Activated T-cell treated with anti-CD3 and anti-CD28 coated beads, Interleukin-2, amount 50 U/mL, for 48 hours (primary cell): ENCODE measurements at regions not wholly inside any gene's neighbourhood (a gene's known extent, or its start where the extent isn't known, plus 50 kb on each side); places are given as distances from the start of the nearest gene placed in this dataset.
"Not testable (repeated sequence)": the region's sequence is repeated elsewhere in the genome, so short reads cannot be mapped to it uniquely, and the experiment has no call there.

ENCODE experiments used
- DNase-seq, 2 experiments: peaks; one replicate each; pipeline ENCODE4 v3.0.0-alpha.2; 2020

GRCh38 chr9:85792057-85792456 is 50.3 kb upstream of the AGTPBP1 start:
- not testable (repeated sequence) for DNase-seq

- DNase-seq: not testable (repeated sequence)
Observed at GRCh38 chr9:85802978-85803695, 61.4 kb upstream of the AGTPBP1 start.

GRCh38 chr9:85804847-85805133 is 63.0 kb upstream of the AGTPBP1 start:
- DNase-seq: not testable (repeated sequence)

DNA sequence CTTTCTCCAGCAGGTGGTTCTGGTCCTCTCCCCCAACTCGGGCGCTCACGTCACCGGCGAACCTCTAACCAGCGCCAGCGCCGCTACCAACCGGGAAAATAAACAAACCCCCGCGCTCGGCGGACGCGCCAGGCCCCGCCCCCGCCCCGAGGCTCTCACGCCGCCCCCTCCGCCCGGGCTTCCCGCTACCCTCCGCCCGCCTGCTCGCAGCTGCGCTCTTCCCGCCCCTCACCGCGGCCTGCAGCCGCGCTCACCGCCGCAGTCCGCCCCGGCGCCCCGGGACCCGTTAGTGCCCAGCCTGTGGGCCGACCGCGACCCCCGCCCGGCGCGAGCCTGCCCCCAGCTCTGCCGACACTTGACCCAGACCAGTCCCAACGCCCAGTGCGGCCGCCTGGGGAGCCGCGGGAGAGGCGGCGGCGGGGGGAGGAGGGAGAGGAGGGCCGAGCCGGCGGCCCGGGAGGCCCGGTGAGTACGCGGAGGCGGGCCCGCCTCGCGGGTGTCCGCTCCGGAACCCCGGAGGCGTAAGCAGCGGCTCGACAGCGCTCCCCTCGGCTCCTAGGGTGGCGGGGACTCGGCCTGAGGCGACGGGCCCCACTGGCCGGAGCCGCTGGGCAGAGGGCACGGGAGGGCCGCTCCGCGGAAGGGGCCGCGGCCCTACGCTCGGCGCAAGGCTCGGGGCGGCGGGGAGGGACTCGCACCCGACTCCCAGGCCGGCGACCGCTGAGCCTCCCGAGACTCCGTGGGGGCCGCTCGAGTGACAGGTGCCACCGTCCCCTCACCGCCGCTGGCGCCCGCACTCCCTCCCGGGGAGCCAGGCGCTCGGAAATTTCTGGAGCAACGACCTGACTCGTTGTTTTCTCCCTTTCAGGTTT is 63.6 kb upstream of the AGTPBP1 start:
- DNase-seq: peak; percentile 70 to 80

- DNase-seq: not testable (repeated sequence)
Observed at GRCh38 chr9:85808329-85808728, 66.6 kb upstream of the AGTPBP1 start.

GRCh38 chr9:85813388-85813787 is 71.6 kb upstream of the AGTPBP1 start:
- not testable (repeated sequence) for DNase-seq

- not testable (repeated sequence) for DNase-seq
Observed at GRCh38 chr9:85814800-85815199, 73.0 kb upstream of the AGTPBP1 start.

GRCh38 chr9:85818971-85819370 is 77.2 kb upstream of the AGTPBP1 start:
- DNase-seq: not testable (repeated sequence)

DNA sequence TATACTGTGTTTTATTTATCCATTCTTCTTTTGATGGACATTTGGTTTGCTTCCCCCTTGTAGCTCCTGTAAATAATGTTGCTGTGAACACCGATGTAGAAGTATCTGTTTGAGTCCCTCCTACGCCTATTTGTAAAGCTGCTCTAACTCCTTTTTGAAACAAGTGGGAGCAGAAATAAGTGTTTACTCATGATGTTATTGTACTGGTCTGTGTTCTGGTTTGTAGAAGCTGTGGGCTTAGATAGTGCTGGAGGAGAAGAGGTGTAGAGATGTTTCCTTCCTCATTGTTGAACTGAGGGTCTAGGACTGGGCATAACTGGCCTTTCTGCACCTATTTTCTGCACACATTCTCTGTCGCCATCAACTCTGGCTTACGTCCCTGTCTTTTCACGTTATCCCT is 78.8 kb upstream of the AGTPBP1 start:
- DNase-seq: not testable (repeated sequence)

DNA sequence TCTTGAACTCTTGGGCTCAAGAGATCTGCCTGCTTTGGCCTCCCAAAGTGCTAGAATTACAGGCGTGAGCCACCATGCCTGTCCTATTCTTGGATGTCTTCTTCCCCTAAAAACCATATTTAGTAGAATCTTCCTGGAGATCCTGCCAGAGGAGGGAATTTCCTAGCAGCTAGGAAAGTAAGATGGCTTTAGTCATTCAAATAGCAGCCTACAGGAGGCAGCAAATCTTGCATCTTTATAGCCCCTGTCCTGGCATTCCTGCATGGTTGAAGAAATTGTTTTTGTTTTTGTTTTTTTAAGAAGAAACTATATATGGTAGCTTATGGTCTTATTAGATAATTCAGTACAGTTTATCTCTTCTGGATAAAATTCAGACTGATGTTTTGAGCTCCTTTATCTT is 83.2 kb upstream of the AGTPBP1 start:
- DNase-seq: not testable (repeated sequence)

DNA sequence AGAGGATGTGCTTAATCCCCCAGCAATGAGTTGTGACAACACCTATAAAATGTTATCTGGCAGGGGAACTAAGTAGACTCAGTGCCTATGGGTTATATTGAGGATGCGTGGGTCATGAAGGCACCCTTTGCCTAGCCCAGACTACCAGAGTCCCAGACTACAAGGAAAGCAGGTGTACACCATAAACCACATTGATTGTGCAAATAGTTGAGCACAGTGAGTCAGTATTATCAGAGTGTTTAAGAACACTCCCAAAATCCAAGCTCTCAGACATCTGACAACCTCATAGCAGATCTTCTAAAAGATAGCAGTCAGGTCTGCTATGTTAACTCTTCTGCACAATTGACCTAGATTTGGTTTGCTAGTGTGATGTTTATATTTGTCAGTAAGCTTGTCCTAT is 92.8 kb upstream of the AGTPBP1 start:
- DNase-seq: not testable (repeated sequence)

DNA sequence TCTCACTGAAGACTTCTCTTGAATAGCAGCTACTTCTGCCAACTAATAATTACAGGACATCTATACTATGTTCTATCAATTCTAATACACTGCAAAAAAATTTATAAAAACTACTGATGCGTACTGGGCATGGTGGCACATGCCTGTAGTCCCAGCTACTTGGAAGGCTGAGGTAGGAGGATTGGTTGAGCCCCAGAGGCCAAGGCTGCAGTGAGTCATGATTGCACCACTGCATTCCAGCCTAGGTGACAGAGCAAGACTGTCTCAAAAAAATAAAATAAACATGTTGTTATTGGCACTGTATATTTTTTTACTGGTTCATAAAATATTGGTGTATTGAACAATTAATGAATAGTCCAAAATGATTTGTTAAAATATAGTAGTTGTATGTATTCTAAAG is 97.0 kb upstream of the NAA35 start:
- DNase-seq: not testable (repeated sequence)

DNA sequence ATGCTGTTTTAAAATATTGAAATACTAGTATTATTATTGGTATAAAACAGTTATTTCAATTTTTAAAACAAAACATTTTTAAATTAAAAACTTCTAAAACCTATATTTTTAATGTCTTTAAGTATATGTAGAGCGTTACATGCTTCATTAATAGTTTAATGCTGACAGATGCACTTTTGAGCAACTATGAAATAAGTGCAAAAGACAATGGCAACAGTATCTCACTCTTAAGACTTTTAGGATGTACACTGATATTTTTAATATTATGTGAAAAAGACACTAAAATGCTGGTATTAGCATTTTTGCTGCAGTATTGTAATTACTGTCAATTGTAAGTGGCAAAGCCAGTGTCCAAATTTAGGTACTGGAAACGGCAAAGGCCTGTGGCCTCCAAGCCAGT is 93.2 kb upstream of the NAA35 start:
- not testable (repeated sequence) for DNase-seq

GRCh38 chr9:85858056-85858750 is 82.7 kb upstream of the NAA35 start:
- DNase-seq: no peak

- DNase-seq: no peak
Observed at GRCh38 chr9:85859765-85860164, 81.2 kb upstream of the NAA35 start.

- DNase-seq: not testable (repeated sequence)
Observed at GRCh38 chr9:85861882-85862281, 79.1 kb upstream of the NAA35 start.

DNA sequence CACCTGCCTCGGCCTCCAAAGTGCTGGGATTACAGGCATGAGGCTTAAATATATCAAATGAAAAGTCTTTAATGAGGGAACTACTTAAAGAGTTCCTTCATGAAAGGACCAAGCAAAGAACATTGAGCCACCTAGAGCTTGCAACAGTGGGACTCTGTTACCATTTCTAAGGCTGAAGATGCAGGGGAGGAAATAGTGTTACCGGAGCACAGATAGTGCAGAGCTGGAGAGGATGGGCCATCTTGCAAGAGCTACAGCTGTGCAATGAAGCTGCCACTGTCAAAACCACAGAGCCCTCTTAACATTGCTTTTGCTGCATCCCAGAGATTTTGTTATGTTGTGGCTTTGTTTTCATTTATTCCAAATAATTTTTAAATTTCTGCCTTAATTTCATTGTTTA is 77.1 kb upstream of the NAA35 start:
- no peak for DNase-seq

- no peak for DNase-seq
Observed at GRCh38 chr9:85871008-85871407, 69.9 kb upstream of the NAA35 start.

DNA sequence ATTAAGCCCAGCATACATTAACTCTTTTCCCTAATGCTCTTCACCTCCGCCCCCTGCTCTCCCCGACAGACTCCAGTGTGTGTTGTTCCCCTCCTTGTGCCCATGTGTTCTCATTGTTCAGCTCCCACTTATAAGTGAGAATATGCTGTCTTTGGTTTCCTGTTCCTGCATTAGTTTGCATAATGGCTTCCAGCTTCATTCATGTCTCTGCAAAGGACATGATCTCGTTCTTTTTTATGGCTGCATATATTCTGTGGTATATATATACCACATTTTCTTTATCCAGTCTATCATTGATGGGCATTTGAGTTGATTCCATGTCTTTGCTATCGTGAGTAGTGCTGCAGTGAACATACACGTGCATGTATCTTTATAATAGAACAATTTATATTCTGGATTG is 69.3 kb upstream of the NAA35 start:
- not testable (repeated sequence) for DNase-seq

- no peak for DNase-seq
Observed at GRCh38 chr9:85872463-85872862, 68.5 kb upstream of the NAA35 start.

DNA sequence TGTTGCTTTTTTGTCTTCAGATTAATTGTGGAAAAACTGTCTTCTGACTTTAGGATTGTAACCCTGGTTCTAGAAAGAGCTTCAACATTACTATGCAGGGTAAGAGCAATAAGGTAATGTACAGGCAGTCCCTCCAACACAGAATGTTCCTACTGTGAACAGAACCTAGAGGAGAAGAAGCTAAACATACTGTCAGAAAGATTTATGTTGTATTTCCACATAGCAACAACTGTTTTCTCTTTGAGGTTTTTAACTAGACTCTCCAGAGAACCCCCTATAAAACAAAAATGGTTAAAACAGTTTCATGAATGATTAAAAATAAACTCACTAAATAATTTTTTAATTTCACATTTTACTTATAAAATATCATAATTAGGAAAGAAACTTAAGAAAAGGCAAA is 64.3 kb upstream of the NAA35 start:
- DNase-seq: no peak

DNA sequence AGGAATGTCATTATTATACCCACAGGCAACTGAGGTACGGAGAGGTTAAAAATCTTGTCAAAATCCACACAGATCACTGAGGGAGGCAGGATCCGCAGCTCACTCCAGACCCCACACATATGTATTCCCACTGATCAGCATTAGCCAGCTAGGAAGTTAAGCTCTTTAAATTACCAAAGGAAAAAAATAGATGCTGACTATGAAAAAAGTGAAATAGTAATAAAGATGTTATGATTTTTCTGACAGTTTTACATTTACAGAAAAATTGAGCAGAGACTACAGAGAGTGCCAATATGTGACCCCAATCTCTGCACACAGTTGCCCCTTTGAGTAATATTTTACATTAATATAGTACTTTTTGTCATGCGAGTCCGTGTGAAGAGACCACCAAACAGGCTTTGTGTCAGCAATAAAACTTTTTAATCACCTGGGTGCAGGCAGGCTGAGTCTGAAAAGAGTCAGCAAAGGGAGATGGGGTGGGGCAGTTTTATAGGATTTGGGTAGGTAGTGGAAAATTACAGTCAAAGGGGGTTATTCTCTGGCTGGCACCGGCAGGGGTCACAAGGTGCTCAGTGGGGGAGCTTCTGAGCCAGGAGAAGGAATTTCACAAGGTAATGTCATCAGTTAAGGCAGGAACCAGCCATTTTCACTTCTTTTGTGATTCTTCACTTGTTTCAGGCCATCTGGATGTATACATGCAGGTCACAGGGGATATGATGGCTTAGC is 61.9 kb upstream of the NAA35 start:
- DNase-seq: not testable (repeated sequence)

DNA sequence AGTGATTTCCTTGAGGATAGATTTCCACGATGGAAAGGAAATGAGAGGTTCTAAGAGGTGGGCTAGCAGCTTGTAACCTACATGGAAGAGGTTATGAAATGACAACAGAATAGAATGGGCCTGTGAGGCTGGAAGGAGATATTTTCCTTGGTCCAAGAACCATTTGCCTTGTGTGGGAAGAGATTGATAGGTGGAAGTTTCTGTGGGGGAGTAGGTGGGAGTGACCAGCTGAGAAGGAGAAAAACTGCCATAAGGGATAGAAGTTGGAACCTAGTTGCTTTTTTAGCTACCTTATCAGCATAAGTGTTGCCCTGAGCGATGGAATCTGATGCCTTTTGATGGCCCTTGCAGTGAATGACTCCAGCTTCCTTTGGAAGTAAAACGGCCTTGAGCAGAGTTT is 60.4 kb upstream of the NAA35 start:
- DNase-seq: not testable (repeated sequence)
